Activated T-helper 17 cell treated with anti-CD3 and anti-CD28 coated beads, Interleukin-2, amount 50 U/mL, for 72 hours (primary cell): ENCODE measurements at regions not wholly inside any gene's neighbourhood (a gene's known extent, or its start where the extent isn't known, plus 50 kb on each side); places are given as distances from the start of the nearest gene placed in this dataset.
A peak's percentile ranks its signal among the peaks of the same experiment; 100 is the strongest.

Experiments used
- ATAC-seq: fragments of 150-1000 bp; cut with Tn5 transposase; replicated peaks from 2 replicates; pipeline ENCODE4 v1.10.0; 2021; ENCODE audit warnings: mild to moderate bottlenecking, moderate library complexity
- H3K27ac Mint-ChIP-seq: one replicate; pipeline ENCODE4 v1.8.0; 2022; ENCODE audit warnings: mixed read lengths
- H3K27me3 Mint-ChIP-seq: one replicate; pipeline ENCODE4 v1.8.0; 2022; ENCODE audit warnings: mixed read lengths
- H3K36me3 Mint-ChIP-seq: one replicate; pipeline ENCODE4 v1.8.0; 2022; ENCODE audit warnings: low read depth, mild to moderate bottlenecking, mixed read lengths
- H3K4me1 Mint-ChIP-seq: one replicate; pipeline ENCODE4 v1.8.0; 2022; ENCODE audit warnings: mixed read lengths
- H3K4me3 Mint-ChIP-seq: one replicate; pipeline ENCODE4 v1.8.0; 2022; ENCODE audit warnings: mild to moderate bottlenecking, mixed read lengths
- H3K9me3 Mint-ChIP-seq: one replicate; pipeline ENCODE4 v1.8.0; 2022; ENCODE audit warnings: mixed read lengths

- Mint-ChIP-seq H3K4me3 (no peak overlapping the region), H3K27ac (no peak overlapping the region), H3K4me1 (no peaks in the 10 kb centered on the region), H3K36me3 (no peaks in the 10 kb centered on the region), H3K9me3 (no peaks in the 10 kb centered on the region), H3K27me3 (peaks cover 27% of the 10 kb centered on the region)
- ATAC-seq, result no peak
Observed at GRCh38 chr9:115292584-115293279, 174.8 kb upstream of the TNC start.

- peaks cover 32% of the 10 kb centered on the region for H3K27me3 Mint-ChIP-seq
- no peaks in the 10 kb centered on the region for H3K9me3 Mint-ChIP-seq
- no peak overlapping the region for H3K4me3 Mint-ChIP-seq
- no peak overlapping the region for H3K27ac Mint-ChIP-seq
- H3K36me3 Mint-ChIP-seq, result no peaks in the 10 kb centered on the region
- H3K4me1 Mint-ChIP-seq, result no peaks in the 10 kb centered on the region
- no peak for ATAC-seq
Observed at GRCh38 chr9:115295734-115296133, 177.8 kb upstream of the TNC start.

- H3K36me3 Mint-ChIP-seq, result no peaks in the 10 kb centered on the region
- no peak overlapping the region for H3K4me3 Mint-ChIP-seq
- ATAC-seq, result no peak
- H3K4me1 Mint-ChIP-seq, result no peaks in the 10 kb centered on the region
- H3K27ac Mint-ChIP-seq, result no peak overlapping the region
- H3K9me3 Mint-ChIP-seq, result no peaks in the 10 kb centered on the region
- peaks cover 29% of the 10 kb centered on the region for H3K27me3 Mint-ChIP-seq
Observed at GRCh38 chr9:115296831-115297565, 179.0 kb upstream of the TNC start.

- Mint-ChIP-seq H3K27me3 (peaks cover 24% of the 10 kb centered on the region), H3K27ac (no peak overlapping the region), H3K4me1 (no peaks in the 10 kb centered on the region), H3K4me3 (no peak overlapping the region), H3K9me3 (no peaks in the 10 kb centered on the region), H3K36me3 (no peaks in the 10 kb centered on the region)
- ATAC-seq, result no peak
Observed at GRCh38 chr9:115300116-115300515, 182.2 kb upstream of the TNC start.

- Mint-ChIP-seq H3K27me3 (peaks cover 21% of the 10 kb centered on the region), H3K4me1 (no peaks in the 10 kb centered on the region), H3K36me3 (no peaks in the 10 kb centered on the region), H3K27ac (no peak overlapping the region), H3K4me3 (no peak overlapping the region), H3K9me3 (no peaks in the 10 kb centered on the region)
- ATAC-seq, result no peak
Observed at GRCh38 chr9:115300874-115301273, 182.9 kb upstream of the TNC start.

- H3K9me3 Mint-ChIP-seq, result no peaks in the 10 kb centered on the region
- H3K4me1 Mint-ChIP-seq, result no peaks in the 10 kb centered on the region
- H3K4me3 Mint-ChIP-seq, result no peak overlapping the region
- peaks cover 21% of the 10 kb centered on the region for H3K27me3 Mint-ChIP-seq
- no peaks in the 10 kb centered on the region for H3K36me3 Mint-ChIP-seq
- no peak overlapping the region for H3K27ac Mint-ChIP-seq
- ATAC-seq, result no peak
Observed at GRCh38 chr9:115301581-115301980, 183.6 kb upstream of the TNC start.

- no peak overlapping the region for H3K4me3 Mint-ChIP-seq
- no peak overlapping the region for H3K27ac Mint-ChIP-seq
- ATAC-seq, result no peak
- no peaks in the 10 kb centered on the region for H3K4me1 Mint-ChIP-seq
- no peaks in the 10 kb centered on the region for H3K9me3 Mint-ChIP-seq
- H3K27me3 Mint-ChIP-seq, result peaks cover 5% of the 10 kb centered on the region
- H3K36me3 Mint-ChIP-seq, result no peaks in the 10 kb centered on the region
Observed at GRCh38 chr9:115305543-115305942, 187.6 kb upstream of the TNC start.

- Mint-ChIP-seq H3K4me1 (no peaks in the 10 kb centered on the region), H3K27ac (no peak overlapping the region), H3K4me3 (no peak overlapping the region), H3K27me3 (peaks cover 5% of the 10 kb centered on the region), H3K9me3 (no peaks in the 10 kb centered on the region), H3K36me3 (no peaks in the 10 kb centered on the region)
- peak; percentile 43 for ATAC-seq
Observed at GRCh38 chr9:115306865-115307264, 188.9 kb upstream of the TNC start.

- Mint-ChIP-seq H3K4me3 (no peak overlapping the region), H3K27ac (no peak overlapping the region), H3K4me1 (no peaks in the 10 kb centered on the region), H3K36me3 (no peaks in the 10 kb centered on the region), H3K27me3 (peaks cover 4% of the 10 kb centered on the region), H3K9me3 (no peaks in the 10 kb centered on the region)
- ATAC-seq, result no peak
Observed at GRCh38 chr9:115313545-115313944, 195.6 kb upstream of the TNC start.

GRCh38 chr9:115326461-115326860, 208.5 kb upstream of the TNC start:
- ATAC-seq, result no peak
- no peaks in the 10 kb centered on the region for H3K4me1 Mint-ChIP-seq
- H3K9me3 Mint-ChIP-seq, result no peaks in the 10 kb centered on the region
- no peak overlapping the region for H3K27ac Mint-ChIP-seq
- no peak overlapping the region for H3K4me3 Mint-ChIP-seq
- H3K36me3 Mint-ChIP-seq, result no peaks in the 10 kb centered on the region
- peaks cover 3% of the 10 kb centered on the region for H3K27me3 Mint-ChIP-seq

- Mint-ChIP-seq H3K4me3 (no peak overlapping the region), H3K36me3 (no peaks in the 10 kb centered on the region), H3K4me1 (no peaks in the 10 kb centered on the region), H3K27ac (no peak overlapping the region), H3K9me3 (no peaks in the 10 kb centered on the region), H3K27me3 (peaks cover 11% of the 10 kb centered on the region)
- ATAC-seq, result no peak
Observed at GRCh38 chr9:115327436-115328122, 209.6 kb upstream of the TNC start.

GRCh38 chr9:115328228-115328627, 210.3 kb upstream of the TNC start:
- H3K36me3 Mint-ChIP-seq, result no peaks in the 10 kb centered on the region
- ATAC-seq, result no peak
- no peaks in the 10 kb centered on the region for H3K9me3 Mint-ChIP-seq

GRCh38 chr9:115328677-115329076, 210.7 kb upstream of the TNC start:
- Mint-ChIP-seq H3K27ac (no peak overlapping the region), H3K9me3 (no peaks in the 10 kb centered on the region), H3K27me3 (peaks cover 13% of the 10 kb centered on the region), H3K36me3 (no peaks in the 10 kb centered on the region), H3K4me1 (no peaks in the 10 kb centered on the region), H3K4me3 (no peak overlapping the region)
- ATAC-seq, result no peak

More at GRCh38 chr9:115328228-115328627, 210.3 kb upstream of the TNC start:
- Mint-ChIP-seq H3K27ac (no peak overlapping the region), H3K27me3 (peaks cover 11% of the 10 kb centered on the region), H3K4me1 (no peaks in the 10 kb centered on the region), H3K4me3 (no peak overlapping the region)

- no peaks in the 10 kb centered on the region for H3K4me1 Mint-ChIP-seq
- peaks cover 13% of the 10 kb centered on the region for H3K27me3 Mint-ChIP-seq
- no peak overlapping the region for H3K4me3 Mint-ChIP-seq
- ATAC-seq, result no peak
- no peaks in the 10 kb centered on the region for H3K36me3 Mint-ChIP-seq
- no peaks in the 10 kb centered on the region for H3K9me3 Mint-ChIP-seq
- H3K27ac Mint-ChIP-seq, result no peak overlapping the region
Observed at GRCh38 chr9:115333277-115334070, 215.5 kb upstream of the TNC start.
